EH (cell line): ENCODE measurements at regions not wholly inside any gene's neighbourhood (a gene's known extent, or its start where the extent isn't known, plus 50 kb on each side); places are given as distances from the start of the nearest gene placed in this dataset.

Experiments
- DNase-seq: peaks from one replicate; pipeline ENCODE4 v3.0.0-alpha.2; 2015; ENCODE audit warnings: low read depth

DNA sequence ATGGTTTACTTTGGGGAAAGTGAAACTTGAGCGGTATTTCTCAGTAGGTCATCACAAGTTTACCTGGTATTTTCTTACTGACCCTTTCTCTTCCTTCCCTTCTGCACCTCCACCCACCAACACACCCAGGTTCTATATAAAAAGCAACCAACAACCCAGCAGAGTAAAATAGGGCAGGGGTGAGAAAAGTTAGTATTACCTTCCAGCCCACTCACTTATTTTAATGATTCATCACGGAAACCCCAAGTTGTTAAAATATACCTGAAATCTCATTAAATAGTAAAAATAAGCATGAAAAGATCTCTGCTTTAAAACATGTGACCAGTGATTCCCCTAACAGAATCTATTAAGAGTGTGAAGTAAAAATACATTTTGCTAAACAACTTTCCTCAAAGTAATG, 306.1 kb downstream of the ZEB2 start:
- DNase-seq = no peak

- DNase-seq = peak; percentile 4
Observed at GRCh38 chr2:144211826-144212225, 308.1 kb downstream of the ZEB2 start.

DNA sequence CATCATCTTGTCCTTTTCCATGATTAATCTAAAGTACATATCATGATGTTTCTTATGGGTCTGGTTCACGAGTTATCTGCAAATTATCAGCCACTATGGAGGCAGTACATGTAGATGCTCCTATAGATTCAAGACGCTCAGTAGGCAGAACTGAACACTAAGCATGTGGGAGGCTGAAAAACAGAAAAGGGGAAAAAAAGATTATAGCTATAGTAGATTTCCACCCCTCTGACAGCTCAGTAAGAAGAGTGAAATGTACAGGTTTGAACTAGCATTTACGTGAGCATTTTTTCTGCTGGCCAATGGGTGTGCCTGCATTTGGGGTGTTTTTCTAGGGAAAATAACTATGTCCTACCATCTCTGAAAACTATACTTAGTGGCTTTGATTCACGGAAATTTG, 308.9 kb downstream of the ZEB2 start:
- DNase-seq = no peak

GRCh38 chr2:144210076-144210475, 309.8 kb downstream of the ZEB2 start:
- no peak for DNase-seq

GRCh38 chr2:144208924-144209323, 311.0 kb downstream of the ZEB2 start:
- DNase-seq = no peak

DNA sequence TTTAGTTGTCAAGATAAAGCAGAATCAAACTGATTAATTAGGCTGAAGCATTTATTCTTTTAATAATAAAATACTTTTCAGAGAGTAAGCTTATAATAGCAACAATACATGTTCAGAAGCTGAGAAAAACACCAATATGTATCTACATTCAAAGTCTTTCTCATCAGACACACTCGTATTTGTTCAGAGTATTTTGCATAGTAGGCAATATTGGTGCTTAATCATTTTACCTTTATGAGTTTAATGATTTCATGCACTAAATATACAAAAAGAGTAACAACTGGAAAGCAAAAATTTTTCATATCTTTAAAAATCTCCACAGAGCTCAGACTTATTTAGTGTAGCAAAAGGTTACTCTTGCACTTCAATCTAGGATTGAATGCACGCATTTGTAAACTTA, 313.9 kb downstream of the ZEB2 start:
- no peak for DNase-seq

DNA sequence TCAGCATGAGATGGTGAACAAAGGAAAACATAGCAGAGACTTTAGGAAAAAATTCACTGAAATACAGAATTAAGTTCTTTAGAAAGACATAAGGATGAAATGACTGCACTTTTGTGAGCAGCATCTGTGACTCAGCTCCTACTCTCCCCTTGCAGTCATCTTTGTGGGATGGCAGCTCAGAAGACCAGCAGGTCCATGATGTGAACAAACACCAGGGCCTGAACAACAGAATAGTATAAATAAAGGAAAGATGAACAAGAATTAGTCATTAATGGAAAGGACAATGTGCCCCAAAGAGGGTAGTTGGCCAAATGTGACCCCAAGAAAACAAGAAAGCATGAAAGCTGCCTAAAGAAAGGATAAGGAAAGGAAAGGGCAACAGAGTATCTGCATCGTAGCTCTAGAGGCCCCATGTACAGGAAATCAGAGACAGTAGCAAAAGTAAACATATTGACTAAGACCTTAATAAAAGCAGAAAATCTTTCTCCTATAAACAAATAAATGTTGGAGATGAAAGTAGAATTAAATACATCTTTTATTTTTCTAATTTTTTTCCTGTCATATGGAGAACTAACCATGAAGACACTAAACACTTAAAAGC, 318.0 kb downstream of the ZEB2 start:
- peak; percentile 50 for DNase-seq

DNA sequence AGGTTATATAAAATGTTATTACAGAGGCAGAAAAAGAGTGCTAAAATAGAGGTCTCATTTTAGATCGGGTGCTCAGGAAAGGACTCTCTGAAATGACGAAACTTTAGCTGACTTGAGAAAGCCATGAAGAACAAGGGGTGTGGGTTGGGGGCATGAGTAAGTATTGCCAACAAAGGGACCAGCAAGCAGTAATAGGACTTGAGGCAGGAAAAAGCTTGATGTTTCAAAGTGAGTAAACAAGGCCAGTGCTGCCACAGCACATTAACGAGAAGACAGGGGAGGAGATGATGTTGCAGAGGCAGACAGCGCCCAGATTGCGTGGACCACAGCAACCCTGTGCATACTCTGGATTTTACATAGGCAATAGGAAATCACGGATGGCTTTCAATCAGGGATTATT, 318.8 kb downstream of the ZEB2 start:
- no peak for DNase-seq

DNA sequence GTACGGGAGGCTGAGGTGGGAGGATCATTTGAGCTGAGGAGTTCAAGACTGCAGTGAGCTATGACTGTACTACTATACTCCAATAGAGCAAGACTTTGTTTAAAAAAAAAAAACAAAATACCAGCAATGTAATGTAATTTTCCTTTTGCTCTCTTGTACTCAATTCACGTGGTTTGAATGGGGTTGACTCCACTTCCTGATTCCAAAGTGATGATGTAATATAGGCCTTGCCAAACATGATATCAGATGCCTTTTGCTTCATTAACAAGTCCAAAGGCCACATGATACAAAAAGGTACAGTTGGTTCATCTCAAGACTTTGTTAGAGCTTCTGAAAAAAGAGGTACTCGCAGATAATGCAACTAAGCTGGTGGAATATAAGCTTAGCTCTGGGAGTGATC, 321.8 kb downstream of the ZEB2 start:
- peak; percentile 65 for DNase-seq

- no peak for DNase-seq
Observed at GRCh38 chr2:144194326-144195071, 325.4 kb downstream of the ZEB2 start.

DNA sequence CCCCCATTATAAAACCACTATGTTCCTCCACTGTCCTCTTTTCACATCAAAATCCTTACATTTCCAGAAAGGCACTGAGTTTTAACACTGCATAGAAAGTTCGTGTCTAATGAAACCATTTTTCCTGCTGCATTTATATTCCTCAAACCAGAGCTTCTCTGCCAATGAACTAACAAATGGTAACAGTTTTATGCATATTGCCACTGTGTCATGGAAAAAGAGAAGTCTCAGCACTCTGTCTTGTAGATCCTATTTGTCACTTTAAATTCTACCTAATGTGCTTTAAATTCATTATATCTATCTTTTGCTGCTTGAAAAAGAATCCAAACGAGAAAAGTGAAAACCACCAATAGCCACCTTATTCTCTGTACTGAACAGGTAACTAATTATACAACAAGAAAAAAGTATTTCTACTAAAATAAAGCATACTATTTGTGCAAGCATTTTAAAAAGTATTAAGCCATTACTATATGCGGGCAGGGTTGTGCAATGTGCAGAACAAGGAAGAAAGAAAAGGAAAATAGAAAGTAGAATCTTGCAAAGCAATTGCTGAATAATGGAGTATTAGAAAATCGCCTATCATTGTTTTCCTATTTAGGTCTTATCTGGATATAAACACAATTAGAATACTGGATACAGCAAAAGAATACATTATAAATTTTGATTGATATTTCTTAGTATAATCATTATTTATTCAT, 328.9 kb downstream of the ZEB2 start:
- DNase-seq = no peak

- DNase-seq = peak; percentile 84
Observed at GRCh38 chr2:144183727-144184126, 336.2 kb downstream of the ZEB2 start.

- DNase-seq = peak; percentile 38
Observed at GRCh38 chr2:144181001-144181400, 338.9 kb downstream of the ZEB2 start.

- DNase-seq = no peak
Observed at GRCh38 chr2:144180131-144180530, 339.8 kb downstream of the ZEB2 start.

DNA sequence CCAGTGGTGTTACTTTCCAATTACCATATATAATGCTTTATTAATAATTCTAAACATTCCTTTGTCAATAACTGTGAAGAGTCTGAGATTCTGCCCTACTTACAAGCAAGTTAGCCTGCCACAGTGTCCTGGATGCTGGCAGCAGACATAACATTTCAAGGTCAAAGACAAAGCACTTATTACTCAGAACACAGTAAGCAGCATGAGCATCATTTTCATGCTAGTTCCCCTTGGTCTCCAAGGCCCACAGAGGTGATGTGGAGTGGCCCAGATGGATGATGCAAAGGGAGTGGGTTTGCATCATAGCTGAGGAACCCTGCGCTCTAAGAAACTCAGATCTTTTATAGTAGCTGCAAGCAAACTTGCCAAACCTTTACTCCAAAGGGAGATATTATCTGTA, 349.7 kb downstream of the ZEB2 start:
- DNase-seq = no peak

DNA sequence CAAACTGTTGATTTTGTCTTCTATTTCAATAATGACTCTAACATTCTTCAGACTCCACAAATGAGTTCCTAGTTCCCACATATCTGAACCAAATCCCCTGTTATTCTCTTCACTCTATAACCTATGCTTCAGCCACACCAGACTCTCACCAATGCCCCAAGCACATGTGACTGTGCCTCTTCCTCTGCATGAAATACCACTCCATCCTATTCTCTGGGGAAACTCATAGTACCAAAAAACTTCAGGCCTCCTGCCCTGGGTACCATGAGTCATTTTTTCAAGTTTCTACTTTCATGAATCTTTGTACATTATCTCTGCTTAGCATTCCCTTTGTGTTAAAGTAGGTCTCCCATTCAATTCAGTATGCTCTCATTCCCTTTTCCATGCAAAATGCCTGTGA, 353.2 kb downstream of the ZEB2 start:
- DNase-seq = no peak

GRCh38 chr2:144165599-144166250, 354.2 kb downstream of the ZEB2 start:
- DNase-seq = peak; percentile 42

DNA sequence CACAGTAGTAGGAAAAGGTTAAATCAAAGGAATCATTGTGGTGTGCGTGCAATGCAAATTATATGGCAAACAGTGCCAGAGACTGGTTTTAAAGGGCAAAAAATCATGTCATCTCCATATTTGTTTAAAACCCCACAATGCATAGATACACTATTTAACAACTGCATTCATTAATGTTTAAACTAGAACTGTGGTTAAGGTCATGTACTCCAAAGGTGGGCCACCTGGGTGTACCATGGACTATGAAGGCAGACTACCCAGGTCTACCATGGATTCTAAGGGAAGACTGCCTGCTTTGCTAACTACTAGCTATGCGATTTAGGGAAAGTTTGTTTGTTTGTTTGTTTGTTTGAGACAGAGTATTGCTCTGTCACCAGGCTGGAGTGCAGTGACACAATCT, 356.3 kb downstream of the ZEB2 start:
- DNase-seq = no peak

- no peak for DNase-seq
Observed at GRCh38 chr2:144162652-144163051, 357.3 kb downstream of the ZEB2 start.

DNA sequence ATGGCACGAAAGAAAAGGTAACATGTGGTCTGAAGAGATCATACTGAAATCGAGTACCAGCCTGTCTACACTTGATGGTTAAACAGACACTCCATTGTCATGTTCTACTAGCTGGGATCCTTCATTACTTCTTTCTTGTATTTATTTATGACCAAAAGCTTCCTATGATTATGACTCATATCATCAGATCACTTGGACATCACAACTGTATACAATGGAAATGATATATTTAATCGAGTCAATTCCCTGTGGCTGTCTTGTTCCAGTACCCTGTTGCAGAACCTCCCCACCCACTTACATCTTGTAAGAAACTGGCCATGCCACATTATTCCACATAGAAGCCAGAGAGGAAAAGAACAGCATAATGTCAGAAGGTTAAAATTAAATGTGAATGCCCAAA, 358.9 kb downstream of the ZEB2 start:
- no peak for DNase-seq

- DNase-seq = no peak
Observed at GRCh38 chr2:144159240-144159639, 360.7 kb downstream of the ZEB2 start.

- DNase-seq = no peak
Observed at GRCh38 chr2:144158096-144158495, 361.8 kb downstream of the ZEB2 start.
